Inferior parietal cortex (tissue), 1 donor: ENCODE measurements at regions not wholly inside any gene's neighbourhood (a gene's known extent, or its start where the extent isn't known, plus 50 kb on each side); places are given as distances from the start of the nearest gene placed in this dataset.
"Not testable (repeated sequence)": the region's sequence is repeated elsewhere in the genome, so short reads cannot be mapped to it uniquely, and the experiment has no call there.

ENCODE experiments used
- DNase-seq: peaks from one replicate; pipeline ENCODE4 v3.0.0-alpha.2; 2016; ENCODE audit errors: extremely low spot score

DNA sequence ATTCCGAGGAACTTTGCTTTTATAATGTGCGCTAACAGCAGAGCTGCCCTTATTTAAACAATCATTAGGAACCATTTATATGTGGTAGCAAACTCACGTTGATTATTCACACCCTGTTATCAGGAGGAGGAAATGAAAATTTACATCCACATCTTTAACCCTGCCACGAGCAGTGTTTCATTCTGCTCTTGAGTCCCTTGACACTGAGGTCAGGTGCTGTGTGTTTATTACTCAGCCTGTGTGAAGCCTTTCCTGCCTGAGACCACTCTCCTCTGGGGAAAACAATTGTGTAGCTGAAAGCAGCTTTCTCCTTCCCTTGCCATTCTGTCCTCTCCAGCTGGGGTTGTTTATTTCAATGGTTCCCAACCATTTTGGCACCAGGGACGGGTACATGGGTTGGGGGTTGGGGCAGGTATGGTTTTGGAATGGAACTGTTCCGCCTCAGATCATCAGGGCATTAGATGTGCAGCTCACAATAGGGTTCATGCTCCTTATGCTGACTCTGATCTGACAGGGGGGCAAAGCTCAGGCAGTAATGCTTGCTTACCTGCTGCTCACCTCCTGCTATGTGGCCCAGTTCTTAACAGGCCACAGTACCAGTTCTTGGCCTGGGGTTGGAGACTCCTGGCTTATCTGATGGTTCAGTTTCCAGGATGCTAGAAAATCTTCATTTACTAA lies 651.1 kb downstream of the TDRD15 start:
- no peak for DNase-seq

DNA sequence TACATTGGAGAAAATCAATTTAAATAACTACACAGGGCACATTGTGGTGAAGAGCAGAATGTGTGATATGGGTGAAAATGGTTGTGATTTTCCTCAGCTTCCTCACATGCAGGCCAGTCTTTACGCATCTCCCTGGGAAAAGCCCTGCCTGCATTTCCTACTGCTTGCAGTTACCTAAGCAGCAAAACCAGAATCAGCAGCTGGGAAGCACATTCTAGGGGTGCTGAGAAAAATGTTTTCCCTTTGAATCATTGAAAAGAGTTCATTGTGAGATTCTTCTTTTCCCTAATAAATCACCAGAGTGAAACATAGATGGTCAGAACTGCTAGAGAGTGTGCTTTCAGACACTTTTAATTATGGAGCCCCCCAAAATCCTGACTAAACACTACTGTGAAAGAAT lies 656.0 kb downstream of the TDRD15 start:
- DNase-seq, result no peak

DNA sequence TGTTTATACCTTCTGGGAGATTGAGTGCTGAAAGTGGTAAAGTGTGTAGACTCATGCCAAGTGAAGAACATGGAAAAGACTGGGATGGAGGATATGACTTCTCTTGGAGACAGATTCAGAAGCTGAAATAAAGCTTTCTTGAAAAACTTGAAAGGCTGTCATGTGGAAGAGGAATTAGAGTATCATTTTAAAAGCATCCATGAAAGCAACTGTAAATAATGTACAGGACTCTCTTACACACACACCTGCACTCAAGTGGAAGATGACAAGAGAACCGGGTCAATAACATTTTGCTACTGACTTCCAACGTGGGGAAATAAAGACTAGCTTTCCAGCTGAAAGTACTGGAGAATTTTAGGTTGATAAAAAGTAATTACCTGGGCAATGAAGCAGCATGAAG lies 658.2 kb downstream of the TDRD15 start:
- DNase-seq, result no peak

DNA sequence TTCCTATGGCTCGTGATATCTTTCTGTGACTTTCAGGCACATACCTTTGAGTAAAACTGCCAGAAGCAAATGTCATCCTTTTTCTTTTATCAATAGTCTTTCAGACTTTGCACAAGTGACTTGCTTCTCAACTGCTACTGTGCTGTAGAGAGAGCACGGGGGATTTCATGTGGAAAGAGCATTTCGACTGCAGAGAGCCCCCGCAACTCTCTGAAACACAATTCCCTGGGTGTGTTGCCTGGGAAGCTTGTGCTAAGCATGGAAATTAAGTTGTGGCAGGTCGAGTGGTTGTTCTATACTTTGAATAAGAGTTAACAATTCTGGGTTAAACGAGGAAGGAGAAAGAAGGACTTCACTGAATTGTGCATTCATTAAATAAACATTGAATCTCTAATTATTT lies 659.1 kb downstream of the TDRD15 start:
- DNase-seq, result no peak

DNA sequence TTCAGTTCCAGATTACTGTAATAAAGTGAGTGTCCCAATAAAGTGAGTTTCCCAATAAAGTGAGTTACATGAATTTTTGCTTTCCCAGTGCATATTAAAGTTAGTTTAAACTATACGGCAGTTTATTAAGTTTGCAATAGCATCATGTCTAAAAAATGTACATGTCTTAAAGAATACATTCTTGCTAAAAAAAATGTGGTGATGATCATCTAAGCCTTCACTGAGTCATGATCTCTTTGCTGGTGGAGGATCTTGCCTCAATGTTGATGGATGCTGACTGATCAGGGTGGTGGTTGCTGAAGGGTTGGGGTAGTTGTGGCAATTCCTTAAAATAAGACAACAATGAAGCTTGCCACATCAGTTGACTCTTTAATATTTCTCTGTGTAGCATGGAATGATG lies 664.2 kb downstream of the TDRD15 start:
- DNase-seq, result no peak

DNA sequence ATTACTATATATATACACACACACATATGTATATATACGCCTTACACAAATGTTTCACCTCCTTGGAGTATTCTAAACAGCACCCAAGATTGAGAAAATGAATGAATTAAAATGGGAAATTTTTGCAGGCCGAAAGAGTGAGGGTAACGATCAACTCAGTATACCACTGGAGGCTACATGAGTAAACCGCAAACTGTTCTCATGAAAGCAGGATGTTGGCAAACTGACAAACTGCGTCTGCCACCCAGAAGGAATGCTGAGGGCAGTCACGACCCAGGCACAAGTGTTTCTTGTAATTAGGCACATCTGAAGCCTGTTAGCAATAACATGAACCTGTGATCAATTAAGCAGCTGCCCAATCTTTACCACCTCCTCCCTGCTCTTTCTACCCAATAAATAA lies 666.5 kb downstream of the TDRD15 start:
- DNase-seq, result not testable (repeated sequence)

DNA sequence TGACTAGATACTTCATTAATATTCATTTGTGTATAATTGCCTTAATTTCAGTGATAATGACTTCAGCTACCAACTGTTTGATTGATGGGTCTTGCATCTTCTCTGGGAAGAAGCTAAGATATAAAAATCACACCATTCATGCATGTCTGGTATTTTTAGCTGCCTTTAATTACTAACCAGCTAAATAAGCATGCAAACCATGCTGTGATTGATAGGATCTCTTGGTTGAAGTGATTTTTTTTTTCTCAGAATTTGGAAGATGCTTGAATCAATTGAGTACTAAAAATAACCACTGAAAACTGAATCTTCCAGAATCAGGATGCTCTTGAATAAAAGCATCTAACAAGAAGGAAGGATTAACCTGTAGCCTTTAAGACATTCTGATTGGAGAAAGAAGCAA lies 668.8 kb downstream of the TDRD15 start:
- DNase-seq, result no peak

DNA sequence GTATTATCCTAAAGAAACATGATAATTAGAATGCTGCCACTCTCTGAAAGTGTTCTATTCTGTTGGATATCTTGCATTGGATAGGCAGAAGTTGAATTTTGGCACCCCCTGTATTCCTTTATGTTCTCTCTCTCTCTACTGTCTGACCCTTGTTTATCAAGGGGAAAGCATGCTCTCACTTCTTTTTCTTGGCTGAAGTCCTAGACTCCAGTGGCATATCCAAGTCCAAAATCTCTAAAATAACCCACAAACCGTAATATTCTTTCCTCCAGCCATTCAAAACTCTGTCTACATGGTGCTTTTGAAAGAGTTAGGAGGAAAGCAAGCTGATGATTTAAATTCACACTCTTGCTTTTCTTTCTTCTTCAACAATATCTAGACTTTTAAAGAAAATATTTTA lies 669.7 kb downstream of the TDRD15 start:
- DNase-seq, result no peak

DNA sequence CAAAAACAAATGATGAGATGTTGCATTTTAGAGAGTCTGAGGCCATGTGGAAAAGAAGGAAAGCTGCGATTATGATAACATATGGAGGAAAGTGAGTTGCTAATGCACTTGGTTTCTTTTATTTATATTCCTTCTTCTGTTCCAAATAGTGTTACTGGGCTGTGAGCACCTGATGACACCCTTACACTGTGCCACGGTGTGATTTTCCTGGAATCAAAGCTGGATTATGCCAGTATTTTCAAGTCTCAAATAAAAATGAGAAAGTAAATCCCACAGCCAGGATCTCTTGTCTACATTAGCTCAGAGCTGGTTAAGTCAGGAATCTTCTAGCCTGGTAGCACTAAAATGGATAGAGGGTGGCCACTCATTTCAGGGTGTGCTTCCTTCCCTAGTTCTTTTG lies 670.8 kb downstream of the TDRD15 start:
- DNase-seq, result no peak

DNA sequence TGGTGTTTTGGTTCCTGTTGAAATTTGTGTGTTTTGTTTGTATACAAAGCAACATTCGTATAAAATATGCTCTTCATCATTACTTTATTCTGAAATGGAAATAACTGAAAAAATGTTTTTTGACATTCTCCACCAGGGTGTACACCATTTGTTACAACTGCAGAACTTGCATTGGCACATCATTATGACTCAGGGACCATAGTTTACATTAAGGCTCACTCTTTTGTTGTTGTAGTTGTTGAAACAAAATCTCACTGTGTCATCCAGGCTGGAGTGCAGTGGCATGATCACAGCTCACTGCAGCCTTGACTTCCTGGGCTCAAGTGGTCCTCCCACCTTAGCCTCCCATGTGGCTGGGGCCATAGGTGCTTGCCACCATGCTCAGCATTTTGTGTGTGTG lies 676.6 kb downstream of the TDRD15 start:
- DNase-seq, result no peak

DNA sequence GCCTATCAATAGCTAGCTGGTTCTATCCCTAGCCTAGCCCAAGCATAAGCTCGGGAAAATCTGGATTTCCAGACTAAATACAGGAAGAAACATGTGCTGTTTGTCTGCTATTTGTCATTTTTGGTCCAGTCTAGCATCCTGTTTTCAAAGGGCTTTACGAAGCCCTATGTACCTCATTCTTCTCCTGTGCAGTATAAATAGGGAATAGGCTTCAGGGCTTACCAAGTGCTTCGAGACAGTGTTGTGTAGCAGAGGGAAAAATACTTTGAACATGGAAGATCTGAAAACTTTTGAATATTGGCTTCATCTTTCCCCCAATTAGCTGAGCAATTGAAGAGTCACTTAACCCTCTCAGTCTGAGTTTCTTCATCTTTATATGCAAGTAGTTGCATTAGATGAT lies 679.8 kb downstream of the TDRD15 start:
- no peak for DNase-seq

DNA sequence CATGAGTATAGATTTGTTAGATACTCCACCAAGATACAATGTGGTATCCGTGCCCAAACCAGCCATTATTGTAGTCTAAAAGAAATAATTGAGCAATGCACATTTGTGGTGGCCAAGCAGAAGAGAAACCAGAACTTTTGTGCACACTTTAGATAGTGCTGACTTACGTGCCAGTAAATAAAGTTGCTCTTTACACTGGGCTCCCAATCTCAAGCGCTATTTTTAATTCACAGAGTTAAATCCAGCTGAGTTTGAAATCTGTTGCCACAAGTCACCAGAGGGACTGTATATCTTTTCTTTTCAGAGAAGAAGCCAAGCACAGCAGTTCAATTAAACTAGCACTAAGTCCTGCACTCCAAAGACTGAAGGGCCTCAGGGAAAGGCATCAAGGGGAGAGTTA lies 680.4 kb downstream of the TDRD15 start:
- no peak for DNase-seq

DNA sequence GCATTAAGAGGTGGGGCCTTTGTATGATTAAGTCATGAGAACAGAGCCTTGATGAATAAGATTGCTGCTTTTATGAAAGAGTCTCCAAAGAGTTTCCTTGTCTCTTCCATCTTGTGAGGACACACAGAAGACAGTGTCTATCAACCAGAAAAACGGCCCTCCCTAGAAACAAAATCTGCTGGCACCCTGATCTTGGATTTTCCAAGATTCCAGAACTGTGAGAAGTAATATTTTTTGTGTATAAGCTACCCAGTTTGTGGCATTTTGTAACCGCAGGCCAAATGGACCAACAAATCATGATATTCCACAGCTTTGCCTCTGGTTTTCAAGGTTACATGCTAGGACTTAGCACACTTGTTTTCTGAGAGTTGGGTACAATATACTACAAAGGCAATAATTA lies 687.8 kb downstream of the TDRD15 start:
- DNase-seq, result no peak

DNA sequence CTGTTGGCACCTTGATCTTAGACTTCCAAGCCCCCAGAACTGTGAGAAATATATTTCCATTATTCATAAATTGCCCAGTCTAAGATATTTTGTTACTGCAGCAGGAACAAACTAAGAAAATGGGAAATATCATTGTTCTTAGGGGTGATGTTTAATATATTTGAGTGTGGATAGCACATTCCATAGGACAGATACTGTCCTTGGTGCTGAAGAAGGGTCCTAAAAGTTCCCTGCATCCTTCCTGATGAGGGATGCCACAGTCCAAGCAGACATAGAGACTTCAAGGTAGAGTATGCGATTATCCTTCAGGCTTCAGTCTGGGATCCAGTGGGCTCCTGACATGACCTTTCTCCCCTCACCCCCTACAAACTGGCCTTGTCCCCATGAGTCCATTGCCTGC lies 689.0 kb downstream of the TDRD15 start:
- no peak for DNase-seq

DNA sequence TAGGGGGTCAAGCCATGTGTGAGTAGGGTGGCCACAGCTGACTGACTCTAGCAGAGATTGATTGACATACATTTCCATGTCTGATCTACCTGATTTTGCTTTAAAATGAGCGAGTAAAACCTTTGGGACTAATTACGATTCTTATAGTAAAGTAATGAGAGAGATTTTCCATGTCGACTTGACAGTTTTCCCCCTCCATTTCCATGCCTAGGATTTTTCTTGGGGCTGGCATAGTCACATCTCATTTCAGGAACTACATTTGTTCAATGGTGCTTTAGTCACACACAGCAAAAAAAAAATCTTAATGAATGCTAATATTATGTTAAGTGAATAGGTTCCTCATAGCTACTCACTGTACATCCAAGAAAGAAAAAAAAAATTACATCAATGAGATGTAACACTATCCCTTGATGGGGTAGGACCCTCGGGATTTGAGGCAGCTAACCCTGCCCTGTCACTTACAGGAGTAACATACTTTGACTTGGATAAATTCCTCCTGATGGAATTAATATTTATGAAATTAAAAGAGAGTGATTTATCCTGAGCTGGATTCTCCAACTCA lies 690.9 kb downstream of the TDRD15 start:
- DNase-seq, result no peak

DNA sequence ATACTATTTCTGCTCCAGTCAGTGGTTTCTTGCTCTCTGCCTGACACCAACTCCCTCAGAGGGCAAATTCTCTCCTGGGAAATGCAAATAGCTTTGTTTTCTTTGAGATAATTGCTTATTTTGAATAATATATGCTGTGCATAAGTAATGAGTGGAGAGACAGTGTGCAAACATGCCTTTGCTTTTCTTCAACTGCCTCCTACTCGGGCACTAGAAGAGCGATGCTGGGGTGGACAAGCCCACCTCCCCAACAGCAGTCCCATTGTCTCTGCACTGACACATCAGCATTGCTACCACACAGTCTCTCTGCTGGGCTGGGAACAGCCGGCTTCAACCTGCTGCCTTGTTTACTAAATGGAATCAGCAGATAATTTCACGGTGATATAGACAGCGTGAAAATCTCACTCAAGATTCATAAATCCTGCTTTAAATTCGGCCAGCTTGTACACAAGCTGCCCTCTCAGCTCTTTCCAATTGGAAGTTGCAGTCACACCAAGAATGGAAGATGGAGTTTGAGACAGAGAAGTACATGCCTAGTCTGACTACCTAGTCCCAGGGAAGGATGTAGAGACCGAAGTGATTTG lies 694.5 kb downstream of the TDRD15 start:
- no peak for DNase-seq

DNA sequence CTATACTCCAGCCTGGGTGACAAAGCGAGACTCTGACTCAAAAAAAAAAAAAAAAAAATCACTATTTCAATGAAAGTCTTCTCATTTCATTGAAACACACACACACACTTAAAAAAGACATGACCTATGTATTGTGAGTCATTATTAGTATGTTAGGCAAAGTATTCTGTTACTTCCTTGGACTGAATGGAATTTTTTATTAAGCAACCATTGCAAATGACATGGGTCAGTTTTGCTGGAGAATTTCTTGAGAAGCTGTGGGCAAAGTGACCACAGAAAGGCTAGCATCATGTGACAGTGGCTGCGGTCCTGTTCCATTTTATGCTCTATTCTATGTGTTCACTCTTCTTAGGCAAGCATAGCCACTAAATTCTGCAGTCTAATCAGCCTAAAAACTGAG lies 695.7 kb downstream of the TDRD15 start:
- DNase-seq, result no peak

DNA sequence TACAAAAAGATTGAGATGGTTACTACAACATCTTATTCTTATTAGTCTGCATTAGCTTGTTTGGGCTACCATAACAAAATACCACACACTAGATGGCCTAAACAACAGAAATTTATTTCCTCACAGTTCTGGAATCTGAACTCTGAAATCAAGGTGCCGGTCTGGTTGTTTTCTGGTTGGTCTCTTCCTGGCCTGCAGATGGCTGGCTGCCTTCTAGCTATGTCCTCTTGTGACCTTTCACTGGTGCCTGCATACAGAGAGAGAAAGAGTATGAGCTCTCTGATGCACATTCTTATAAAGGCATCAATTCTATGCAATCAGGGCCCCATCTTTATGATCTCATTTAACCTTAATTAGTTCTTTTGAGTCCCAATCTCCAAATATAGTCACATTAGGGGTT lies 696.5 kb downstream of the TDRD15 start:
- DNase-seq, result no peak

DNA sequence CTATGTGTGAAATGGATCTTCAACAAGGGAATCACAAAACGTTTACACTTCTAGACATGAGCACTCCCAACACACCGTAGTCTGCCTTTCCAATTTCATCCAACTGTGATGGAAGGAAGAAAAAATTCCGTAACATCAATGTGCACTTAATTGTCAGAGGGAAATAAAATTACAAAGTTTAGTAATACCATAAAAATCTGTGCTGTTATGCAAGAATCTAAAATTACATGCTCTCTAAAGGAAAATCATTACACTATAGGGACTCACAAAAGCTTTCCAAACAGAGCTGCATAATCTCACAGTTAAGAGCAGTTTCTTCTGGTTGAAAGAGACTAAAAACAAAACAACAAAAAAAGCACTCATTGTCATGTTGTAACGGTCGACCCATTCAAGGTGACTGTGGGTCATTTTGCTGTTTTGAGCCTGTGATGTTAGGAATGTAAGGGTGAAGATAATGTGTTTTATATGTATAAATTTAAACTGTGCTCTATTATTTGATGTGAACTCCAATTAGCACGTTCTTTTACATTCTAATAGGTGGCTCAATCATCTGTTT lies 698.0 kb downstream of the TDRD15 start:
- DNase-seq, result no peak

DNA sequence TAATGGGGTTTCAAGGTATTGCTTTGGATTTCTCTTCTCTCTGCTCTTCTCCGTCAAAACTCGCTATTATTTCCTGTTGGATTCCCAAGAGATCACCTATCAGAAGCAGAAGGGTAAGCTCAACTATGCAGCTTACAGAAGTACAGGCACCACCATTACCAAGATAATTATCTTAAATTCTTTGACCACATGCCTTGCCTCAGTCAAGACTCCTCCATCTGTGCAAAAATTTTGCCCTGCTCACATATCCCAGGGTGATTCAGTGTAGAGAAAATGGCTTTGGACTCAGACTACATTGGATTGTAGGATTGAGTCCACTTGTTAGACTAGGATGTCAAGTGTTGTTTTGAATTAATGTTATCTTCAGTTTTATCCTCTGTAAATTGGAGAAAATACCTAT lies 698.7 kb downstream of the TDRD15 start:
- no peak for DNase-seq

DNA sequence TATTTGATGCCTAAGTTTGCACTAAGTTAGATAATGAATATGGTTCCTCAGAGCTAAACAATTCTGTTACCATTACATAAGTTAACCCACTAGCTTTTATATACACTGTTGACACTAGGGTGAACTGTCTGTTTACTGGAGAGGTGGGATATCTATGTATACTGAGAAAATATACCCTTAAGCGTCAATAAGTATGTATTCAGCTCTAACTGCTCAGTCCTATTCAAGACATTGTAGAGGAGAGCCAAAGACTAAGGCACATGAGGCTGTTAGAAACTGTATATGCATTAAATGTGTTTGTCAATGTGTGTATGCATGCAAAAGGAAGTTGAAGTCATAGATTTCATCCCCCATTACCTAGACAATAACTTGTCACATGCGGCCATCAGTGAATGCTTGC lies 710.0 kb downstream of the TDRD15 start:
- DNase-seq, result no peak

DNA sequence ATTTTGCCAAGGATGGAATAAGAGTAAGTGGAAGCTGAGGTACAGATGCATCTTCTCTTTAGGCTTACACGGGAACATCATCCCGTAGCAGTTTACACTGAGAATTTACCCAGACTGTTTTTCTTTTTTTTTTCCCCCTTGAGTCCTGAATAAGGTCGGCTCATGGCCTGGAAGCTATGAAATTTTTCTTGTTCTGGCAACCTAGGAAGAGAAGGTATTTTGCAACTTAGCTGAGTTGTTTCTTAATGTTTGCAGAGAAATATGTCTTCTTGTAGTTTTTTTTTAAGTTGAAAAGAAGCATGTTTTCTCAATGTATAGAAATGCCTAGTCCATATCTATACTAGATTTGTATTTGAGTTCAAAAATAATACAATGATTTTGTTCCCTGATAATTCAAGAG lies 712.5 kb downstream of the TDRD15 start:
- no peak for DNase-seq

DNA sequence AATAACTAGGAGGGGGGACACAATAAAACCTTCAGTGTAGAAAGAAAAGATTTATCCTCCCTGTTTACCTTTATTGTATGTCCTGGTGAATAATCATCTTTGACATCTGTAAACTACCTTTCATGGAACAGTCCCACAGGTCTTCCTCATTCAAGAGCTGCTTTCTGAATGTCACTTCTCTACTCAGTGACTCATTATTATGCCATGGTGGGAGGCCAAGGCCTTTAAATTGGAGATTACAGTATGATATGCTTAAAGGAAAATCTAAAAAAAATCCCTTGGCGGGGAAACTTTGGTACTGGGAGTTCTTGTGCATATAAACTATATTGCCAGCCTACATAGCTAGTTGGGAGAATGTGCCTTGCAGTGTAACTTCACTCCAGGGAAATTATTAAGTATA lies 713.0 kb downstream of the TDRD15 start:
- no peak for DNase-seq
